NCI-H1105 (cell line): ENCODE measurements at regions not wholly inside any gene's neighbourhood (a gene's known extent, or its start where the extent isn't known, plus 50 kb on each side); places are given as distances from the start of the nearest gene placed in this dataset.
"Not testable (repeated sequence)": the region's sequence is repeated elsewhere in the genome, so short reads cannot be mapped to it uniquely, and the experiment has no call there.

Experiments used
- DNase-seq: peaks from one replicate; lab custom pipeline; 2025; lab: John Stamatoyannopoulos, UW

DNA sequence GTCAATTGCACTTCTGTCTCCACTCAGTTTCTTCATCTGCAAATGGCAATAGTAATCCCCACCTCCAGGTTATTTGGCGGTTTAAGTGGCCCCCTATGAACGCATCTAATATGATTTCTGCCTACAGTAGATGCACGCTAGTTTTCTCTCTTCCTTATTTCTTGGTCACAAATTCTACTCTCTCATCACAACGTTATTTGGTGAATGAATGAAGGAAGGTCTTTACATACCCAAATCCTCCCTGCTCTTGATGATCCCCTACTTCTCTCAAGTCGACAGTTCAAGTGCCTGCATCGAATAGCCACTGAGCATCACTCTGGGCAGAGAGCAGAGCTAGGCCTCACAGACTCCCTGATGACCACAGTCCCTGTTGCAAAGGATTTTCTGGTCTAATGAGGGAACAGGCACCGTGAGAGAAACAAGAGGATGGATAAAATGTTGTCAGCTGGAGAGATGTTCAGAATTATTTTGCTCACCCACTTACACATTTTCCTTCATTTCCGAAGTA is 181.2 kb upstream of the SMAD3 start:
- no peak for DNase-seq

GRCh38 chr15:66884661-66885237 is 180.7 kb upstream of the SMAD3 start:
- no peak for DNase-seq

DNA sequence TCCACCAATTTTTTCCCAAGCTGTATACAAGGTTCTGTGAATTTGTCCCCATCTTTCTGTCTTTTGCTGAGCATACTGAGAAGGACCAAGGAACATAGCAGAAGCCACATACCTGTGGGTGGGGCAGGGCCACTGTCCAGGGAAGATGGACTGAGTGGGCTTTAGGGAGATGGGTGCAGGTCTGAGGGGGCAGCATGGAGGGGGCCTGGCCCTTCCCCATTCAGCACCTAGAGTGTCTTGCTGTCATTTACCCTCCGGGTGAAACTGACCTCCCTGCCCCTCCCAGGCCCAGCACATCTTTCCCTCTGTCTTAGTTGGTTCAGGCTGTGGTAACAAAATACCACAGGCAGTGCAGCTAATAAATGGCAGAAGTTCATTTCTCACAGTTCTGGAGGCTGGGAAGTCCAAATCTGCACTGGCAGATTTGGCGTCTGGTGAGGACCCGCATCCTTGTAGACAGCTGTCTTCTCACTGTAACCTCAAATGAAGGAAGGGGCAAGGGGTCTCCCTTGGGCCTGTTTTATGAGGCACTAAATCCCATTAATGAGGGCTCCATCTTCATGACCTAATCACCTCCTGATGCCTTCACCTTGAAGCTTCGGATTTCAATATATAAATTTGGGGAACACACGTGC is 180.0 kb upstream of the SMAD3 start:
- DNase-seq: no peak

GRCh38 chr15:66886241-66886675 is 179.1 kb upstream of the SMAD3 start:
- DNase-seq: no peak

DNA sequence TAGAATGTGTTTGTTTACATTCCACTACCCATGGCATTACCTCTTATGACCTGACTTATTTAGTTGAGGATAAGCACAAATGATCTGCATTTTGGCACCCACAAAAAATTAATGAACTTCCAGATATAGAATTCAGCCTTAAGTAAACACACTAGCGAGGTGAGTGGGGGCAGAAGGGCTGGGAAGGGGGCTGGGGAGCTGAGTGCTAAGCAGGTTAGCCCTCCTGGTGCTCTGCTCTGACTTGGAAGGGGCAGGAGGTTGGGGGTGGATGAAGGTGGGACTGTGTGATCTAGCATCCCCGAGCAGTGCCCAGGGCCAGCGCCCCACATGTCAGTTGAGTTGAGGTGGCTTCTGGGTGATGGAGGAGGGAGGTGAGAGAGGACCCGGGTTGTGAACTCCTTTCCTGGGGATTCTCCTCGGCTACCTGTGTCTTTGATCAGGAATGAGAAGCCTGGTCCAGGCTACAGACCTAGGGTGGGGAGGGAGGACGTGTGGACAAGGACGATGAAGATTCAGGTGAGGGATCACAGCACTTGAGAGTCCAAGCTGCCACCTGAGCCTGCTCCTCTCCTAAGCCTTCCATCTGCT is 178.6 kb upstream of the SMAD3 start:
- no peak for DNase-seq

GRCh38 chr15:66889298-66889697 is 176.1 kb upstream of the SMAD3 start:
- DNase-seq: not testable (repeated sequence)

- no peak for DNase-seq
Observed at GRCh38 chr15:66891776-66892175, 173.6 kb upstream of the SMAD3 start.

- no peak for DNase-seq
Observed at GRCh38 chr15:66893294-66893693, 172.1 kb upstream of the SMAD3 start.

GRCh38 chr15:66894363-66894762 is 171.0 kb upstream of the SMAD3 start:
- DNase-seq: no peak

- no peak for DNase-seq
Observed at GRCh38 chr15:66894986-66895780, 170.2 kb upstream of the SMAD3 start.

DNA sequence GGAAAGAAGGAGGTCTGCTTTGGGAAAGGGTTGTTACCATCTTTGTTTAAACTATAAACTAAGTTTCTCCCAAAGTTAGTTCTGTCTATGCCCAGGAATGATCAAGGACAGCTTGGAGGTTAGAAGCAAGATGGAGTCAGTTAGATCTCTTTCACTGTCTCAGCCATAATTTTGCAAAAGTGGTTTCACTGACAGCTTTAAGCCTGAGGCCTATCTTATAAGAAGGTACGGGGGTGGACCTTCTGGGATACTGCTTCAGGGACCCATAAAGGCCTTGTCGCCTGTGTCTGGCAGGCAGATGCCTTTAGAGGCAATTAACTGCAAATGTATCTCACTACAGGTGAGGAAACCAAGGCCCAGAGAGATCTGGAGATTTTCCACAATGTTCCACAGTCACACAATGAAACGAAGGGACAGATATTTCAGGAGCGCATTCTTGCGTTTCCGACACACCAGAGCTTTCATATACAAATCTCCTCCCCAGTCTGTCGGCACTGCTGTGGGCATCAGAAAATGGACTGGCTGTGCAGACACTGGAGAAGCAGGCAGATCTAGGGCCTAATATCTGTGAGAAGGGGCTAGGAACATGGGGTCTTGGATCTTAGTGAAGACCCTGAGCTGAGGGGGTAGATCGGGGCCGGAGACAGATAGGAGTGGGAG is 169.5 kb upstream of the SMAD3 start:
- DNase-seq: no peak

DNA sequence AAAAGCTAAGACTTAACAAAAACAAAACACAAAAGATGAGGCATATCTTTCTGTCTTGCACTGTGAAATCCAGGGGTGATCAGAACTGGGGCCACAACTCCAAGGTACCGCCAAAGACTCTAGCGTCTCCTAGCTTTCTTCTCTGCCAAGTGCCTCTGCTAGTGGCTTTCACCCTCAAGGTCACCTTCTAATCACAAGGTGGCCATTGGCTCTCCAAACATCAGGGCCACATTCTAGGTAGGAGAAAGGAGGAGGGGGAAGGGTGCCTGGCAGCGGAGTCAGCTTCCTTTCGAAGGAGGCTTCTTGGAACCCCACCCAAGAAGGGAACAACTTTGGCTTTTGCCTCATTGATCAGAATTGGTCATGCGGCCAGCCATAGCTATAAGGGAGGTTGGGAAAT is 168.8 kb upstream of the SMAD3 start:
- no peak for DNase-seq

GRCh38 chr15:66897416-66897815 is 168.0 kb upstream of the SMAD3 start:
- no peak for DNase-seq

GRCh38 chr15:66897971-66898370 is 167.4 kb upstream of the SMAD3 start:
- DNase-seq: no peak

GRCh38 chr15:66898656-66899386 is 166.6 kb upstream of the SMAD3 start:
- DNase-seq: no peak

- DNase-seq: no peak
Observed at GRCh38 chr15:66899555-66900350, 165.6 kb upstream of the SMAD3 start.

DNA sequence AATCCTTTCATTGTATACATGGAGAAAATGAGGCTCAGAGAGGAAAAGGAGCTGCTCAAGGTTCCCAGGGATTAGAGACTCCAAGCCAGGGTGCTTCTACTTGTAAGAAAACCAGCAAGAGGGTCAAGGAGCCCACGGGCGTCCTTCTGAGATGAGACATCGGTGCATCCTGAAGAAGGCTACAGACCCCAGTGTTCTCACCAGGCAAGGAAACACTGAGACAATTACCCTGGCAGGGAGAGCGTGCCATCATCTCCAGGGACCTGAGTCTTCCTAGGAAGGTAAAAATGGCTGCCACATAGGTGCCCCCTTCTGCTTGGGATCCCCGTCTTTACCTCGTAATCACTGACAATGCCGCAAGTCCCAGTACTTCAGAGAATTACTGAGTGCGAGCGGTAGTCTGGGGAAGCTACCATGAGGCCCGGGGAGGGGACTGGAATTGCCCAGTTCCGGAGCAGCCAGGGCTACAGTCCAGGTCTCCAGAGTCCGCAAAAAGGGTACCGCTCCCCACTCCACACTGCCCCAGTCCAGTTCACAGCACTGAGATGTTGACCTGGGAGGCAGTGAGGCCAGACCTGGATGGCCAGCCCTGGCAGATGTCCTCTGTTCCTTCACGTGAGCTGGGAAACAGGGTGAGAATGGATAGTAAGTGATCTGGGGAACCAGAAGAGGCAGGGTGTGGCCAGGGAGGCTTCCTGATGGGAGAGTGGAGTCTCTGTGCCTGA is 164.7 kb upstream of the SMAD3 start:
- DNase-seq: no peak

GRCh38 chr15:66901336-66902100 is 163.9 kb upstream of the SMAD3 start:
- no peak for DNase-seq

- DNase-seq: no peak
Observed at GRCh38 chr15:66905185-66905584, 160.2 kb upstream of the SMAD3 start.
